GM12892 (cell line): ENCODE measurements at regions not wholly inside any gene's neighbourhood (a gene's known extent, or its start where the extent isn't known, plus 50 kb on each side); places are given as distances from the start of the nearest gene placed in this dataset.
"Not testable (repeated sequence)": the region's sequence is repeated elsewhere in the genome, so short reads cannot be mapped to it uniquely, and the experiment has no call there.

Source experiments
- POLR2A ChIP-seq: IDR thresholded peaks from 2 replicates; pipeline ENCODE4 v1.6.1; 2011; ENCODE audit warnings: low read depth, low read length, control low read depth
- POLR2AphosphoS5 ChIP-seq: IDR thresholded peaks from 2 replicates; pipeline ENCODE4 v1.6.1; 2011; ENCODE audit warnings: low read depth, low read length, control low read depth

DNA sequence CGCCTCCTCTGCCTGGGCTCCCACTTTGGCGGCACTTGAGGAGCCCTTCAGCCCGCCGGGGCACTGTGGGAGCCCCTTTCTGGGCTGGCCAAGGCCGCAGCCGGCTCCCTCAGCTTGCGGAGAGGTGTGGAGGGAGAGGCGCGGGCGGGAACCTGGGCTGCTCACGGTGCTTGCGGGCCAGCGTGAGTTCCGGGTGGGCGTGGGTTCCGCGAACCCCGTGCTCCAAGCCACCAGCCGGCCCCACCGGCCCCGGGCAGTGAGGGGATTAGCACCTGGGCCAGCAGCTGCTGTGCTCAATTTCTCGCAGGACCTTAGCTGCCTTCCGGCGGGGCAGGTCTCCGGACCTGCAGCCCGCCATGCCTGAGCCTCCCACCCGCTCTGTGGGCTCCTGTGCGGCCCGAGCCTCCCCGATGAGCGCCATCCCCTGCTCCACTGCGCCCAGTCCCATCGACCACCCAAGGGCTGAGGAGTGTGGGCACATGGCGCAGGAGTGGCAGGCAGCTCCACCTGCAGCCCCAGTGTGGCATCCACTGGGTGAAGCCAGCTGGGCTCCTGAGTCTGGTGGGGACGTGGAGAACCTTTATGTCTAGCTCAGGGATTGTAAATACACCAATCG, 327.7 kb downstream of the ADAMTS20 start:
- not testable (repeated sequence) for TF ChIP-seq POLR2A, POLR2AphosphoS5
